Fibroblast of villous mesenchyme (primary cell): ENCODE measurements at regions not wholly inside any gene's neighbourhood (a gene's known extent, or its start where the extent isn't known, plus 50 kb on each side); places are given as distances from the start of the nearest gene placed in this dataset.

Experiments
- DNase-seq: peaks from one replicate; pipeline ENCODE4 v3.0.0-alpha.2; 2010; ENCODE audit warnings: low read depth
- H3K4me3 ChIP-seq: 2 replicates; pipeline ENCODE4 v1.5.1; 2011; ENCODE audit warnings: low read depth, mild to moderate bottlenecking, low read length
- TF ChIP-seq, protein P1 (sequence below): IDR thresholded peaks from 2 replicates; pipeline ENCODE4 v1.5.1; 2012; ENCODE audit warnings: low read depth, mild to moderate bottlenecking, low read length; ENCODE audit not compliant: insufficient read depth

DNA sequence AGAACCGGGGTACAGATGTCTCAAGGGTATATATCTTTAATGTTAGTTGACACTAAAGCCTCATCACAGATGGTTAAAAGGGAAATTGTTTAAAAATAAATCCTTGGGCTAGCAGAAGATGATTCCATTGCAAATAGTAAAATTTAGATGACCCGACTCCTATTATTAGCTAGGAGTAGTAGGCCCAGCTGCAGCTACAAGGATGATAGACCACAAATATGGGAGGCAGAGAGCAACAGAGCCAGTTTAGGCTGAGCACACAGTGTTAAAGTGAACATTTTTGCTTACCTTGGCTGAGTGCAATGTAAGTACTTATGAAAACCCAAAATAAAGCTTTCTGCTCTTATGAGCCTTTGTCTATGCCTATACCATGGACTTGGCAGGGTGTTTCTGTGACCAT is 100.5 kb upstream of the COL11A1 start:
- TF ChIP-seq, protein P1, sequence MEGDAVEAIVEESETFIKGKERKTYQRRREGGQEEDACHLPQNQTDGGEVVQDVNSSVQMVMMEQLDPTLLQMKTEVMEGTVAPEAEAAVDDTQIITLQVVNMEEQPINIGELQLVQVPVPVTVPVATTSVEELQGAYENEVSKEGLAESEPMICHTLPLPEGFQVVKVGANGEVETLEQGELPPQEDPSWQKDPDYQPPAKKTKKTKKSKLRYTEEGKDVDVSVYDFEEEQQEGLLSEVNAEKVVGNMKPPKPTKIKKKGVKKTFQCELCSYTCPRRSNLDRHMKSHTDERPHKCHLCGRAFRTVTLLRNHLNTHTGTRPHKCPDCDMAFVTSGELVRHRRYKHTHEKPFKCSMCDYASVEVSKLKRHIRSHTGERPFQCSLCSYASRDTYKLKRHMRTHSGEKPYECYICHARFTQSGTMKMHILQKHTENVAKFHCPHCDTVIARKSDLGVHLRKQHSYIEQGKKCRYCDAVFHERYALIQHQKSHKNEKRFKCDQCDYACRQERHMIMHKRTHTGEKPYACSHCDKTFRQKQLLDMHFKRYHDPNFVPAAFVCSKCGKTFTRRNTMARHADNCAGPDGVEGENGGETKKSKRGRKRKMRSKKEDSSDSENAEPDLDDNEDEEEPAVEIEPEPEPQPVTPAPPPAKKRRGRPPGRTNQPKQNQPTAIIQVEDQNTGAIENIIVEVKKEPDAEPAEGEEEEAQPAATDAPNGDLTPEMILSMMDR = no peak
- DNase-seq = no peak
- H3K4me3 ChIP-seq = no peak overlapping the region

DNA sequence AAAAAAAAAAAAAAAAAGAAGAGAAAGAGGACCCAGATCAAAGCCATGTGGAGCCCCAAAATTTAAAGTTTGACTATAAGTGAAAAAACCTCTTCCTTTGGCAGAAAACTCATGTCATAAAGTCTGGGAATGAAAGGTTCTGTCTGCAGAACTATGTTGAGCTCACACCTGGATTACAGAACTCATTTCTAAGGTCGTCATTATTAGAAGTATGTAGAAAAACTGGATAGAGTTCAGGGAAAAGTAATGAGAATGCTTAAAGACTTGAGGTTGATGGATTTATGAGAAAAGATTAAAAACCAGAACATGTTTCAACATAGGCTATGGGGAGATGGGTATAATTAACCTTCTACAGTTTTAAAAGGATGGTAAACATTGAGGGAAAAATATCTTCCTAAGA is 90.7 kb upstream of the COL11A1 start:
- TF ChIP-seq, protein P1 = no peak
- no peak for DNase-seq
- no peak overlapping the region for H3K4me3 ChIP-seq

DNA sequence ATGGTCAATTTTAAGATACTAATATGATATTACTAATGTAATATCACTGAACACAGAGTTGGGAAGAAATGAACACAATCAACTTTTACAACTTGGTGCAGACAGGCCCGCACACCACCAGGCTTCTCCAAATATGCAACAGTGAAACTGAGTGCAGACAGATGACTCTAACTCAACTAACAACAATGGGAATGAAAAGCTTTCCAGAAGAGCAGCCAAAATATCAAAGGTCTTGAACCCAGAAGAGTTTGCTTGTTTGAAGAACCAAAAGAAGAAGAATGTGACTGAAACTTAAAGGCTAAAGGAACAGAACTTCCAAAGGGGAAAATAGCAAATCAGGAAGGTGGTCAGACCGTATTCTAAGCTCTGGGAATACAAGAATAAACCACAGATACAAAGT is 89.8 kb upstream of the COL11A1 start:
- no peak overlapping the region for H3K4me3 ChIP-seq
- no peak for DNase-seq
- TF ChIP-seq, protein P1 = no peak

DNA sequence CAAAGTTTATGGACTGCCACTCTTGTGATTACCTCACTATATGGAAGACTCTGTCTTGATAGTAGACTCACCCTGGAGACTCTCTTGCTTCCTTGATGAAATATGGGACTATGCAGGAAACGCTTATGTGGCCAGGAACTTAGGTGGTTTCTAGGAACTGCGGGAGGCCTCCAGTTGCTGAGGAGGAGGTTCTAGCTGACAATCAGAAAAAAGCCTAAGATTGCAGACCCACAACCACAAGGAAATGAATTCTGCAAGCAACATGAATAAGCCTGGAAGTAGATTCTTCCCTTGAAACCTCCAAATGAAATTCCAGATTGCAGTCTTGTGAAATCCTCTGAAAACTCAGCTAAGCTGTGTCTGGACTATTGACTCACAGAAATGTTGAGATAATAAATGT is 88.9 kb upstream of the COL11A1 start:
- peak; percentile 60 for DNase-seq
- TF ChIP-seq, protein P1 = no peak
- H3K4me3 ChIP-seq = no peak overlapping the region

DNA sequence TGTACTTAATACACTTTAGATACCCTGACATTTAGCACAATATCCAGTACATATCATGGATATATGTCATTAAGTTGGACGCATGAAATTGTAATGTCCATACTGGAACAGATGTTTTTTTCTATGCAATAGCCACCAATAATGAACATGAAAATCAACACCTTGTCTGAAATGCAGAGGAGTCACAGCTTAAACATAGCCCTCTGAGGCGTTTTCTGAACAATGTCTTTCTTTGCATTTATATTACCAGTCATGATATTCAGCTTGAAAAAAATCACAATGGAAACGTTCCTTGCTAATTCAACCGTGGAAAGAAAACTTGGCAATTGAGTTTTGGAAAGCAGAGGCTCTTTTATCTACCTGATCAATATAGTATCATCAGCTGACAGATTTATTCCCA is 86.7 kb upstream of the COL11A1 start:
- no peak overlapping the region for H3K4me3 ChIP-seq
- TF ChIP-seq, protein P1 = no peak
- no peak for DNase-seq

DNA sequence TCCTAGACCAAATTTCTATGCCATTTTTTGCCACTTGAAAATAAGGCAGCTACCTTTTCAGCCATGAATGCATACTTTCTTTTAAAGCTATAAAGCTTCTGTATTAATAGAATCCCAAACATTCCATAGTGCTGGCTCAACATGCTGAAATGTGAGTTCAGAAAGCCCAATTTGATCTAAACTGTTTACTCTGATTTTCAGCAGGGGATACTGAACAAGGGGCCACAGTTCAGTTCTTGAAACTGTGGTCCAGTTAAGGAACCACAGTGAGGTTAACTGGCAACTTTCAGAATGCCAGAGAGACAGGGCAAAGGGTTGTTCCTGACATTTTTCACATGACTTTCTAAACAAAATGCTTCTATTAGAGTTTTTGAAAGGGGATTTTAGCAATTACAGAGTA is 85.7 kb upstream of the COL11A1 start:
- DNase-seq = no peak
- no peak overlapping the region for H3K4me3 ChIP-seq
- TF ChIP-seq, protein P1 = no peak

DNA sequence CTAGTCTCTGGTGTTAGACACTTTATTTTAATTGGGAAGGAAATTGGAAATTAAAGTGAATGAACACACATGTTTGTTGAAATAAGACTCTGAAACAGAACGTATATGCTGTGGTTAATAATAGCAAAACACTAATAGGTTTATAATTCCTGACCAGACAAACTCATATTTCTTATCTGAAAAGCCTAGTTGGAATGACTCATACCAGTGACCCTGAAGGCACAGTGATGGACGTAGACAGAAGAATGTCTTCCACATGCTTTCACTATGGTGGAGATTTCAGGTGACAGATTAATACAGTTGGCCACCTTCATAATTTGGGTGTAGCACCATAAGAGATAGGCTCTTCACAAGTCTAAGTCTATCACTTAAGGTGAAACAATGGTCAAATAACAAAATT is 83.0 kb upstream of the COL11A1 start:
- no peak overlapping the region for H3K4me3 ChIP-seq
- TF ChIP-seq, protein P1 = no peak
- DNase-seq = peak; percentile 26
